SIG-M5 treated with dmso at 0.1 percent for 504 hours (cell line): ENCODE measurements at regions not wholly inside any gene's neighbourhood (a gene's known extent, or its start where the extent isn't known, plus 50 kb on each side); places are given as distances from the start of the nearest gene placed in this dataset.

Experiments used
- DNase-seq: peaks from one replicate; lab custom pipeline; 2025; ENCODE audit not compliant: unreplicated experiment; lab: John Stamatoyannopoulos, UW

- DNase-seq = no peak
Observed at GRCh38 chr5:117955831-117956230, 1032.5 kb downstream of the DTWD2 start.

DNA sequence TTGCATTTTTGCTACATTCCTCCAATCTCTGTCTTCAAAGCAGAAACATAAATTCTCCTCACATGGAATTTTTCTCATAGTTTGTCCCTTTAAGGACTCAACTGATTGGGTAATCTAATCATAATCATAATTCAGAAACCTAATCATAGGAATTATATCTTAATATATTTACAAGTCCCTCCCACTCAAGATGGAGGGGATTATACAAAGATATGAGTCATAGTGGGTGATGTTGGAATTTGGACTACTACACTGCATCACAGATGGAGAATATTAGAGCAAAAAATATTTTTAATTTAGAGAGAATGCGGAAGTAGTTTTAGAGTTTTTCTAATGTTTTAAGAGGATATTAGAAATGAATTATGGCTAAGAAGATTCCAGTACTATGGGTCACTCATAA lies 1034.0 kb downstream of the DTWD2 start:
- no peak for DNase-seq

DNA sequence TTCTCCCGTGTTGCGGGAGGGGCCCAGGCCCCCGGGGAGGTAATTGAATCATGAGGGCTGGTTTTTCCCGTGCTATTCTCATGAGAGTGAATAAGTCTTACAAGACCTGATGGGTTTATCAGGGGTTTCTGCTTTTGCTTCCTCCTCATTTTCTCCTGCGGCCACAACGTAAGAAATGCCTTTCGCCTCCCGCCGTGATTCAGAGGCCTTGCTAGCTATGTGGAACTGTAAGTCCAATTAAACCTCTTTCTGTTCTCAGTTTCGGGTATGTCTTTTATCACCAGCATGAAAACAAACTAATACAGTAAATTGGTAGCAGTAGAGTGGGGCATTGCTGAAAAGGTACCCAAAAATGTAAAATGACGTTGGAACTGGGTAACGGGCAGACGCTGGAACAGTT lies 1035.1 kb downstream of the DTWD2 start:
- DNase-seq = no peak

DNA sequence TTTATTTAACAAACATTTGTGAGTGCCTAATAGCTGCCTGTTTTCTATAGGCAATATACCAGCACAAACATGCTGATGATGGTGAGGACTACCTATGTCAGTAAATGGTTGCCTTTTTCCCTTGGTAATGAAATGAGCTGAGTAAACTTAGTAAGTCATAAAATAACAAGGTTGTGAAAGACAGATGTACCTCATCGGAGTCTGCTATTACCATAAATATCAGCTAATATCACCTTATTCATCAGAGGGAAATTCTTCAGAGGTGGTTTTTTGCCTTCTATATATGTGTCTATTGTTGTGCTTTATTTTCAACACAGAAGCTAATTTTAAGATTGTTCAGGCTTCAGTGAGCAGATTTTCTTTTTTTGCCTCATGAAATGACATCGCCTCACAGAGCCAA lies 1040.5 kb downstream of the DTWD2 start:
- DNase-seq = no peak

DNA sequence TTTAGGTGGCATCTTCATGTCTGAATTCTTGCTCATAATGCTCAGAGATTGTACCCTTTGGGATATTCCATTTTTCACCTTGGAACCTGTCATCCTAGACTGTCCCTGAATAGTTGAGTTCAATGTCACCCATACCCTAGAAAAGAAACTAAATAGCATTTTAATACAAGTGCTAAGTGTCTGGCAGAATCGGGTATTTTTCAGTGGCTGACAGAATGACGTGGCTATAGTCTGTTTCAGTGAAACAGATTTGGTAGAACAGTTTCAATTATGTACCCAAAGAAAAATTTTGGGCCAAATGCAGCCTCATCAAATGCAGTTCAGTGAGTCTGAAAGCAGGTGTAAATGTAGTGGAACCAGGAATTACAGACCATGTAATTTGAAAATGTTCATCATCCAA lies 1041.2 kb downstream of the DTWD2 start:
- no peak for DNase-seq

- DNase-seq = peak; percentile 0
Observed at GRCh38 chr5:117945258-117945657, 1043.1 kb downstream of the DTWD2 start.

DNA sequence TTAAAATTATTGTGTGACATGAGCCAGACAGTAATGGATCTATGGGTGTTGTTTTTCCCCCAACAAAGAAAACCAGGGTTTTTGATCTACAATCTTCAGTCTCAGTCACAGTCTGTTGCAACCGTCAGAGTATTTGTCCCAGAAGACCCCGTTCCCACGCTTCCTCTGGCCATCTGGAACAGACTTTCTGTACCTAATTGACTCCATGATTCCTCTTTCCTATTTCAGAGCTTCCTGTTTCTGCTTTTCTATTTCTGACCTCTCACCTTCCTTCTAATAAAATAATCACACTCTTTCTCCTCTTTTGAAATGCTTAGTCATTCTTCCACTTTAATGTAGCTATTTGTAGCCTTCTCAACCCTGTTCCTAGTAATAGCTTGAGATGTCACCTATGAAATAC lies 1044.8 kb downstream of the DTWD2 start:
- peak; percentile 1 for DNase-seq

GRCh38 chr5:117942861-117943519 lies 1045.4 kb downstream of the DTWD2 start:
- DNase-seq = no peak

GRCh38 chr5:117893211-117893610 lies 1095.1 kb downstream of the DTWD2 start:
- no peak for DNase-seq

- DNase-seq = no peak
Observed at GRCh38 chr5:117892360-117892759, 1096.0 kb downstream of the DTWD2 start.

DNA sequence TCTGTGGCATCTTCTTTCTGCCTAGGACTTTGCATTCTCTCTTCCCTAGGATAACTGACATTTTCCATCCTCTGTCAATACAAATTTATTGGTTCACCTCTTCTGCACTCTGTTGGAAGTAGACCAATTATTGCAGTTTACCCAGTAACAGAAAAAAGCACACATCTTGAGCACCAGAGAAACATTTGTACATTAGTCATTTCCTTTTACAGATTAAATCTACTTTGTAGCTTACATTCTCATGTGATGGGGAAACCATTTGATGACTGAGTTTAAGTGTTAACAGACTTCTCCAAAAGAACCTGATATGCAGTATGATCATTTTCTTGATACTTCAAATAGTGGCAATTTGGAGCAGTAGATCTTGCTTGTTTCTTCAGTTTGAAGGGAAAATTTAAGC lies 1098.8 kb downstream of the DTWD2 start:
- no peak for DNase-seq

DNA sequence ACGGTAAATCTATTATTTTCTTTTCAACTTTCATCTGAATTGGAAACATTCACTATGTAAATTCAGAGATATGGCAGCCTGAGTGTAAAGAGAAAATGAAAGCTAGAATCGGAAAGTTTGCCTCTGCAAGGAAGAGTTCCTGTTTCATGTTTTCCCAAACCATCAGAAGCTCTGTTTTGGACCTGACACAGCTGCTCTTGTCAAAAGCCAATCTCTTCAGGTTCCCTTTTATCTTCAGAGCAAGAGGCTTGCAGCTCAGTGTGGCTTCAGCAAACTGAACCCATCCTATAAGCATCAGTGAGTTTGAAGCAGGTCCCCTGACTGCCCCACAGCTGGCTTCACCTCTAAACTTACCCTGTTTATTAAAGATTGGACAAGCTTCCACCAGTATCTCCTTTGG lies 1099.7 kb downstream of the DTWD2 start:
- no peak for DNase-seq

DNA sequence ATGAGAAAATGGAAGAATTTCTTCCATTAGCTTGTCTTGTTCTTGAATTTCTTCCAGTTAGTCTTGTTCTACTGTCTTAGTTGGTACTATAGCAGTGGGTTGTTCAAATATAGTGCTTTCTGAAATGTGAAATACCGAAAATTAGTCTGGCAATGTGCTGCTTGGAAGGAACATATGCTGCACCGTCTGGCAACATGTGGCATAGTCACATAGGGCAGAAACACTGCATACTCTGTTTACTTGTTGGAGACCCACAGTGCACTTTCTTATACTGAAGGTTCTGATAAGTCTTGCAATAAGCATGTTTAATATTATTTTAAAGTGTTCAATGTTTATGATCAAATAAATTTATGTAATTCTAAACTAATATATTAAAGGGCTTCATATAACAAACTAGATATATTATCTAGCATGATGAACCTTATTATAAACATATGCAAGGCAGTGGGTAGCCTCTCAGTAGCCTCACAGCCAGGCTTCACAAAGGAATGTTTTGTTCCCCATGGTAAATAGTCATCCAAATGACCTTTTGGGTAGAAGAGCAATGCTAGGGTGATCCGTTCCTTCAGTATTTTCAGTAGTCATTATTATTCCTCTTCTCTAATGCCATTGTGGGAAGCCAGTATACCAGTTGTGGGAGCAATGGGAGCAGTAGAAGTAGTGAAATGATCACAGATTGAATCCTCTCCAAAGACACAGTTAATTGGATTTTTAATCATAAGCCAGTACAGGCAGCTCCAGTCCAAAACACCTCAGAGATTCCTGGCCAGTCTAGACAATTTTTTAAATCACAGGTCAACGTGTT lies 1106.7 kb downstream of the DTWD2 start:
- no peak for DNase-seq

- no peak for DNase-seq
Observed at GRCh38 chr5:117880932-117881331, 1107.4 kb downstream of the DTWD2 start.

DNA sequence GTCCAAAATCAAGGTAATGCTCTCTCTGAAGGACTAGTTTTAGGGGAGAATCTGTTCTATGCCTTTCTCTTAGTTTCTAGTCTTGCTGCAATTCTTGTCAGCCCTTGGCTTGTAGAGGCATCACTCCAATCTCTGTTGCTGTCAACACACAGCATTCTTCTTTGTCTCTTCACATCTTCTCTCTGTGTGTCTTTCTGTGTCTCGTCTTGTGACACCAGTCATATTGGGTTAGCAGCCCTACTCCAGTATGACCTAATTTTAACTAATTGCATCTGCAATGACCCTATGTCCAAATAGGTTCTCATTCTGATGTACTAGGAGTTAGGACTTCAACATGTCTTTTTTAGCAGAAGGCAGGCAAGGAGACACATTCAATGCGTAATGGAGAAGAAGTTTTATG lies 1110.6 kb downstream of the DTWD2 start:
- DNase-seq = no peak

DNA sequence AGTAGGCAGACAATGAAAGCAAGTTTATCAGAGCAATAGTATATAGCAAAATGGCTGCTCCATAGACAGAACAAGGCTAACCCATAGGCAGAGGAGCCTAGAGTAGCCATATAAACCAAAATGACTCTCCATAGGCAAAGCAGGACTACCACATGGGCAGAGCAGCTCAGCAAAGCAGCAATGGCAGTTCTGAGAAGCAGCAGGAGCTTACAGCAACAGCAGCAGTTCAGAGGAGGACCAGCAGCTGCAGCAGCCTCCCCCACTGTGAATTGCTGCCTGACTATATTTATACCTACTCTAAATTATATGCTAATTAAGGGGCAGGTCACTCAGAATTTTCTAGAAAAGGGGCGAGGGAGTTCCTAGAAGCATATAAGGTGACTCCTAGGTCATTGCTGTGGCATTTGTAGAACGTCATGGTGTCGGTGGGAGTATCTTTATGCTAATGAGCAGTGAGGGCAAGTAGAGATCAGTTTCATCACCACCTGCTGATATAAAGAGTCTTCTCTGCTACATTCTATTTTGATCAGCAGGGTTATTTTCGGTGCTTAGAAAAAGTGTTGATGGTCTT lies 1115.5 kb downstream of the DTWD2 start:
- DNase-seq = no peak

DNA sequence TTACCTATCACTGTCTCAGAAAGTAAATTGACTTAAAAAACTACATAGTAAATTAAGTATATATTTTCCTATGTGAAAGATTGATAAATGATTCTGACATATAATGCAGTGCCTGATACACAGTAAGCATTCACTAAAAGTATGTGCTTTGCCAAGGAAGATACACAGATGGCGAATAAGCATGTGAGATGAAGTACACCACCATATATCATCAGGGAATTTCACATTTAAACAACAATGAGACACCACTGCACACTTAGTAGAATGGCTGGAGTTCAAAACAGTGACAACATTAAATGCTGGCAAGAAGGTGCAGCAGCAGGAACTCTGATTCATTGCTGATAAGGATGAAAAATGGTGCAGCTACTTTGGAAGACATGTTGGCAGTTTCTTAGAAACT lies 1118.8 kb downstream of the DTWD2 start:
- no peak for DNase-seq

DNA sequence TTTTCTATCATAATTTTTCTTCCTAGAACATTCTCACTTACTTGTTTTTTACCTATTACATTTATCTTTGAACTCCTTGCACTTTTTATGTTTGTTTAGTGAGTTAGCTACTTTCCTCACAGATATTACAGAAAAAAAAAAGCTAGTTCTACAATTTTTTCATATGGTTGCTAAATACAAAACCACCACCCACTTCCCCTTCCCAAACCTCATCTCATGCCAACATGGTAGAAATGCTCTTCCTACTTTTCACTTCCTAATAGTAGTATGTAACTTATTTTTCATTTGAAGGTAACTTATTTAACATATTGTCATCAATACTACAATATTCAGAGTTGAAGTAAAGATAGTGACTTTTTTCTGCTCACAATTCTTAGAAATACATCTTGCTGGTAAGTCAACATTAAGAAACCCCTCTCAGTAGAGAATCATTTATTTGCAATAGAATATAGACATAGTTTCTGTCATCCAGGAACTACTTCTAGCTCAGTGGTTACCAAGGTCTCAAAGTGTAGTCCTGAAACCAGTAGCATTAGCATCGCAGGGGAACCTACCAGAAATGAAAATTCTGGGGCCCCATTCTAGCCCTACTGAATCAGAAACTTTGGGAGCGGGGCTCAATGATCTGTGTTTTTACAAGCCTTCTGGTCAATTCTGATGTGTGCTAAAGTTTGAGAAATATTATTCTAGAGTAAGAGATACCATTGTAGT lies 1124.6 kb downstream of the DTWD2 start:
- DNase-seq = peak; percentile 58

GRCh38 chr5:117860550-117860949 lies 1127.8 kb downstream of the DTWD2 start:
- no peak for DNase-seq

DNA sequence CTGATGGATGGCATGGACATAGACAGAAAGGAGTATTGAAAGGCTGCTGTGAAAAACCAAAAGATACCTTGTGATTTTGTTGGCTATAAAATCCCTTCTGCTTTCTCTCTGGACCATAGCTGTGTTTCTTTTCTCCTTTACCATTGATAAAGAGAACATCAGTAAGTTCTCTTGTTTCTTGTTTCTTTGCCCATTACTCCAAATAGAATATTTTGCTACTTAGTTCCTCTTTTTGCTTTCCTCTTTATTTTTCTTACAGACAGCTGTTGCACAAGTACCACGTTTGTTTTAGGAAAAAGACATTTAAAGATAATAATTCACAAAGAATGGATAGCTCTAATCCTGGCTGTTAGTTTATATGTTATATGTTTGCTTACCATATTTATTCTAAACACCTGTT lies 1129.2 kb downstream of the DTWD2 start:
- DNase-seq = peak; percentile 76

- no peak for DNase-seq
Observed at GRCh38 chr5:117856713-117857112, 1131.6 kb downstream of the DTWD2 start.

DNA sequence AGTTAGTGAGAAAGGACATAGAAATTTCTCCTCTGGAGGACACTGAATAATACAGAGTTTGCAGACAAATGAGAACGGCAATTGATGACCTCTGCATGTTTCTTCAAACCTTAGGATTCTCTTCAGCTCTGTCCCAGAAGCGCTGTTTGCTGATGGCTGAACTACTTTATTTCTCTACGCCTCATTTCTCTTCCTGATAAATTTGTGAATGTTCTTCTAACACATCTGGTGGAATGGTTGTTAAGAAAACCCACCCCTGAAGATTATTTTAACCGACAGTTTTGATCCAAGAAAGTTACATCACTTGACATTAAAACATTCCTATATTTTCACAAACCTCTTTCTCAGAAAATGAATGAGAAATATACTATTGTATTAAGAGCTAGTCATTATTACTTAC lies 1150.6 kb downstream of the DTWD2 start:
- no peak for DNase-seq
